Uterus (tissue), 2 donors: ENCODE measurements at regions not wholly inside any gene's neighbourhood (a gene's known extent, or its start where the extent isn't known, plus 50 kb on each side); places are given as distances from the start of the nearest gene placed in this dataset.

Experiments used
- POLR2A ChIP-seq, 2 donors: fragments of 450-650 bp; IDR thresholded peaks; one replicate each; pipeline ENCODE4 v1.6.1; 2016; ENCODE audit warnings: antibody characterized with exemption in 2 of 2, mild to moderate bottlenecking in 1 of 2, moderate library complexity in 1 of 2
- TF ChIP-seq, protein P1 (sequence below), 4 experiments: fragments of 200-600 bp in 2 of 4; fragments of 450-650 bp in 2 of 4; sonication (generic) in 2 of 4; IDR thresholded peaks; one replicate each; pipeline ENCODE4 v1.5.1; 2016 to 2019; ENCODE audit warnings: antibody characterized with exemption in 4 of 4, mild to moderate bottlenecking in 2 of 4, moderate library complexity in 1 of 4

DNA sequence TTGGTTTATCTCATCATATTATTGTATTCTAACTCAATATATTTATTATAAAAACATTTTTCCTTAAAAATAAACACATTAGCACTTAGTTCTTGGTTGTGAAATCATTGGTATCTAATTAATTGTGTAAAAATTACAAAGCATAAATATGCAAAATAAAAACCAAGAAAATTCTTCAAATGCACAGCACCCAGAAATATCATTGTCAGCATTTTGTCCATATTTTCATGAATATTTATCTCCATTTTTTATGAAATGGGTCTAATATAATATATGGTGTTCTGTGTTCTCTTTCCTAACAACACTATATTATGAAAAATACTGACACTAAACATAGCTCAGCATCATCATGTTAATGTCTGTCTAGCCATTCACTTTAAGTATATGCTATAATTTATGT, 877.8 kb upstream of the MAP3K7 start:
- TF ChIP-seq, protein P1, sequence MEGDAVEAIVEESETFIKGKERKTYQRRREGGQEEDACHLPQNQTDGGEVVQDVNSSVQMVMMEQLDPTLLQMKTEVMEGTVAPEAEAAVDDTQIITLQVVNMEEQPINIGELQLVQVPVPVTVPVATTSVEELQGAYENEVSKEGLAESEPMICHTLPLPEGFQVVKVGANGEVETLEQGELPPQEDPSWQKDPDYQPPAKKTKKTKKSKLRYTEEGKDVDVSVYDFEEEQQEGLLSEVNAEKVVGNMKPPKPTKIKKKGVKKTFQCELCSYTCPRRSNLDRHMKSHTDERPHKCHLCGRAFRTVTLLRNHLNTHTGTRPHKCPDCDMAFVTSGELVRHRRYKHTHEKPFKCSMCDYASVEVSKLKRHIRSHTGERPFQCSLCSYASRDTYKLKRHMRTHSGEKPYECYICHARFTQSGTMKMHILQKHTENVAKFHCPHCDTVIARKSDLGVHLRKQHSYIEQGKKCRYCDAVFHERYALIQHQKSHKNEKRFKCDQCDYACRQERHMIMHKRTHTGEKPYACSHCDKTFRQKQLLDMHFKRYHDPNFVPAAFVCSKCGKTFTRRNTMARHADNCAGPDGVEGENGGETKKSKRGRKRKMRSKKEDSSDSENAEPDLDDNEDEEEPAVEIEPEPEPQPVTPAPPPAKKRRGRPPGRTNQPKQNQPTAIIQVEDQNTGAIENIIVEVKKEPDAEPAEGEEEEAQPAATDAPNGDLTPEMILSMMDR (IDR thresholded peaks at IDR 0.05) = no peak
- TF ChIP-seq POLR2A (IDR thresholded peaks at IDR 0.05) = no peak
